AG10803 (cell line): ENCODE measurements at regions not wholly inside any gene's neighbourhood (a gene's known extent, or its start where the extent isn't known, plus 50 kb on each side); places are given as distances from the start of the nearest gene placed in this dataset.

Source experiments
- DNase-seq: peaks from one replicate; pipeline ENCODE4 v3.0.0; 2010; ENCODE audit warnings: low read depth
- H3K4me3 ChIP-seq: 2 replicates; pipeline ENCODE4 v1.5.1; 2011; ENCODE audit warnings: mild to moderate bottlenecking, low read length, control low read depth
- CTCF ChIP-seq: conservative IDR thresholded peaks from 2 replicates; pipeline ENCODE4 v1.5.1; 2011; ENCODE audit warnings: mild to moderate bottlenecking, low read length, control low read depth, inconsistent platforms

- TF ChIP-seq CTCF = no peak
- DNase-seq = no peak
- no peak overlapping the region for H3K4me3 ChIP-seq
Observed at GRCh38 chr18:51647346-51647745, 449.9 kb upstream of the MEX3C start.

- no peak for DNase-seq
- no peak overlapping the region for H3K4me3 ChIP-seq
- no peak for TF ChIP-seq CTCF
Observed at GRCh38 chr18:51647942-51648341, 450.5 kb upstream of the MEX3C start.

- TF ChIP-seq CTCF = no peak
- DNase-seq = no peak
- H3K4me3 ChIP-seq = no peak overlapping the region
Observed at GRCh38 chr18:51649796-51650195, 452.3 kb upstream of the MEX3C start.

GRCh38 chr18:51651761-51652160 lies 454.3 kb upstream of the MEX3C start:
- H3K4me3 ChIP-seq = no peak overlapping the region
- TF ChIP-seq CTCF = no peak
- DNase-seq = no peak

- no peak for TF ChIP-seq CTCF
- no peak overlapping the region for H3K4me3 ChIP-seq
- DNase-seq = no peak
Observed at GRCh38 chr18:51653507-51654213, 456.2 kb upstream of the MEX3C start.

GRCh38 chr18:51654488-51655326 lies 457.2 kb upstream of the MEX3C start:
- no peak for TF ChIP-seq CTCF
- DNase-seq = no peak
- H3K4me3 ChIP-seq = no peak overlapping the region

- H3K4me3 ChIP-seq = no peak overlapping the region
- TF ChIP-seq CTCF = no peak
- no peak for DNase-seq
Observed at GRCh38 chr18:51655327-51655698, 457.8 kb upstream of the MEX3C start.
